ENCODE measurements at regions not wholly inside any gene's neighbourhood (a gene's known extent, or its start where the extent isn't known, plus 50 kb on each side); places are given as distances from the start of the nearest gene placed in this dataset.
"Not testable (repeated sequence)": the region's sequence is repeated elsewhere in the genome, so short reads cannot be mapped to it uniquely, and the experiment has no call there.

- Mint-ChIP-seq H3K27ac (no peak overlapping the region), H3K4me3 (no peak overlapping the region), H3K27me3 (no peaks in the 10 kb centered on the region), H3K4me1 (ENCODE audit: low read depth) (no peaks in the 10 kb centered on the region), H3K9me3 (ENCODE audit: low read depth) (no peaks in the 10 kb centered on the region), H3K36me3 (no peaks in the 10 kb centered on the region)
Measured at GRCh38 chr10:32140403-32140802, 84.2 kb upstream of the KIF5B start.

GRCh38 chr10:32139223-32140073 is 83.2 kb upstream of the KIF5B start:
- Mint-ChIP-seq H3K9me3 (ENCODE audit: low read depth) (no peaks in the 10 kb centered on the region), H3K4me1 (ENCODE audit: low read depth) (no peaks in the 10 kb centered on the region), H3K4me3 (no peak overlapping the region), H3K27me3 (no peaks in the 10 kb centered on the region), H3K36me3 (no peaks in the 10 kb centered on the region), H3K27ac (no peak overlapping the region)

DNA sequence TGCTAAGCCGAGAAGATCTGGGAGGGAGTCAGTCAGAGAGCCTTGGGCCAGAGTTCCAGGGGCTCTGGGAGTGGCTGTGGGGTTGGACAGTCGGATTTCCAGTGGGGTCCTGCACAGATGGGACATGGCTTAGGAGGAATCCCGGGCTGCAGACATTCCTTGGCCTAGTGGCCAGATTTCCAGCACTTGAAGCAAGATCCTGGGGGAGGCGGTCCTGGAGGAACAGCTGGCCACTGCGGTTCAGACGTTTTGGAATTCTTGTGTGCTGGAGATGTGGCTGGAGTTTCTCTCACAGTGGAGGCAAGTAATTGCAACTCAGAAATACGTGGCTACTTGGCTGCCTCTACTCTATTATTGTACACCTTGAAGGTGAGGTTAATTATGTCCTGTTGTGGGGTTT is 80.7 kb upstream of the KIF5B start:
- H3K27me3 Mint-ChIP-seq; H3K9me3 Mint-ChIP-seq (ENCODE audit: low read depth); H3K4me1 Mint-ChIP-seq (ENCODE audit: low read depth); H3K4me3 Mint-ChIP-seq; H3K36me3 Mint-ChIP-seq; H3K27ac Mint-ChIP-seq: not testable (repeated sequence)

GRCh38 chr10:32135796-32136195 is 79.6 kb upstream of the KIF5B start:
- not testable (repeated sequence) for H3K36me3 Mint-ChIP-seq; H3K9me3 Mint-ChIP-seq (ENCODE audit: low read depth); H3K27me3 Mint-ChIP-seq; H3K27ac Mint-ChIP-seq; H3K4me3 Mint-ChIP-seq
- peaks cover 12% of the 10 kb centered on the region for H3K4me1 Mint-ChIP-seq (ENCODE audit: low read depth)

- Mint-ChIP-seq H3K36me3 (no peaks in the 10 kb centered on the region), H3K4me1 (ENCODE audit: low read depth) (peaks cover 12% of the 10 kb centered on the region), H3K4me3 (no peak overlapping the region), H3K27me3 (no peaks in the 10 kb centered on the region), H3K9me3 (ENCODE audit: low read depth) (no peaks in the 10 kb centered on the region), H3K27ac (no peak overlapping the region)
Measured at GRCh38 chr10:32132357-32132946, 76.2 kb upstream of the KIF5B start.

GRCh38 chr10:32131388-32131787 is 75.2 kb upstream of the KIF5B start:
- peak overlapping the region; percentile 36 for H3K27ac Mint-ChIP-seq
- H3K27me3 Mint-ChIP-seq = no peaks in the 10 kb centered on the region
- no peaks in the 10 kb centered on the region for H3K9me3 Mint-ChIP-seq (ENCODE audit: low read depth)
- H3K4me1 Mint-ChIP-seq (ENCODE audit: low read depth) = peaks cover 12% of the 10 kb centered on the region
- H3K4me3 Mint-ChIP-seq = no peak overlapping the region
- H3K36me3 Mint-ChIP-seq = no peaks in the 10 kb centered on the region

GRCh38 chr10:32130788-32131187 is 74.6 kb upstream of the KIF5B start:
- no peak overlapping the region for H3K27ac Mint-ChIP-seq
- H3K4me1 Mint-ChIP-seq (ENCODE audit: low read depth) = peaks cover 12% of the 10 kb centered on the region
- H3K27me3 Mint-ChIP-seq = no peaks in the 10 kb centered on the region
- H3K9me3 Mint-ChIP-seq (ENCODE audit: low read depth) = no peaks in the 10 kb centered on the region
- H3K4me3 Mint-ChIP-seq = no peak overlapping the region
- H3K36me3 Mint-ChIP-seq = no peaks in the 10 kb centered on the region

- Mint-ChIP-seq H3K4me3 (no peak overlapping the region), H3K36me3 (peaks cover 3% of the 10 kb centered on the region), H3K9me3 (ENCODE audit: low read depth) (no peaks in the 10 kb centered on the region), H3K27me3 (no peaks in the 10 kb centered on the region), H3K27ac (peak overlapping the region; percentile 0), H3K4me1 (ENCODE audit: low read depth) (no peaks in the 10 kb centered on the region)
Measured at GRCh38 chr10:32125023-32125422, 68.8 kb upstream of the KIF5B start.

GRCh38 chr10:32123021-32123420 is 66.8 kb upstream of the KIF5B start:
- Mint-ChIP-seq H3K9me3 (ENCODE audit: low read depth) (no peaks in the 10 kb centered on the region), H3K27ac (no peak overlapping the region), H3K4me1 (ENCODE audit: low read depth) (no peaks in the 10 kb centered on the region), H3K27me3 (no peaks in the 10 kb centered on the region), H3K36me3 (peaks cover 3% of the 10 kb centered on the region), H3K4me3 (no peak overlapping the region)

DNA sequence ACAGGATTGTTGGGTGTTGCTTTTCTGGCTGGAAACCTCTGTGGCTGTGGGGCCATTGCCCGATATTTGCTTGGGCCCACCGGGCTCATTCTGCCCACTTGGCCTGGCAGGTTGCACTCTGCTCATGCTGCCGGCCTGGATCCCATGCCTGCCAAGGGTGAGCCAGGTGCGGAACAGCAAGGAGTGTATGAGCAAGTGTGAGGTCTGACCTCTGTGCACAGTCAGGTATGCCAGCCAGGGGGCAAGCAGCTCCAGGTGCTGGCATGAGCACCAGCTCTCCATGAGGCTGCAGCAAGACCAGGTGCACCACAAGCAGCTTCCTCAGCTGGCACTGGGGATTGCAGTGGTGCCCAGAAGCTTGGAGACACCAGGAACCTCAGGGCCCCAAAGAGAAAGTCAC is 65.4 kb upstream of the KIF5B start:
- Mint-ChIP-seq H3K27ac (no peak overlapping the region), H3K36me3 (peaks cover 3% of the 10 kb centered on the region), H3K4me1 (ENCODE audit: low read depth) (no peaks in the 10 kb centered on the region), H3K4me3 (no peak overlapping the region), H3K27me3 (peaks cover 3% of the 10 kb centered on the region), H3K9me3 (ENCODE audit: low read depth) (no peaks in the 10 kb centered on the region)

GRCh38 chr10:32120147-32120546 is 63.9 kb upstream of the KIF5B start:
- no peak overlapping the region for H3K27ac Mint-ChIP-seq
- no peaks in the 10 kb centered on the region for H3K9me3 Mint-ChIP-seq (ENCODE audit: low read depth)
- no peaks in the 10 kb centered on the region for H3K4me1 Mint-ChIP-seq (ENCODE audit: low read depth)
- H3K4me3 Mint-ChIP-seq = no peak overlapping the region
- H3K36me3 Mint-ChIP-seq = peaks cover 3% of the 10 kb centered on the region
- H3K27me3 Mint-ChIP-seq = peaks cover 9% of the 10 kb centered on the region

DNA sequence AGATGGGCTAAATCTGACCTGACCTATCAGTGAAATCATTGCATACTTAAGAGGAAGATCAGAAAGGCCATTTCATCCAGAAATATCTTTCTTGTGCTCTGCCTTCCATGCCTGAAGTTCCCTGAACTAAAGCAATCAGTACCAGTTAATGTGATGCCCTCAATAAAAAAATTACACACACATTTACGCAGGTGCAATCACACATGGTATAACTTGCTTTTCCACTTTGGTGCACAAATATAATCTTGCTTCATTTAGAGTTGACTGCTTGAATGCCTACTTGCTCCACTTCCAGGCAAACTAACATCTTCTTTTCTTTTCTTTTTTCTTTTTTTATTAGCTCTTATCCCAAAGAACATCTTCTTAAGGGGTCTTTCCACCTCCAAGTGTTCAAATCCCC is 58.3 kb upstream of the KIF5B start:
- Mint-ChIP-seq H3K27ac (no peak overlapping the region), H3K4me3 (no peak overlapping the region), H3K4me1 (ENCODE audit: low read depth) (no peaks in the 10 kb centered on the region), H3K9me3 (ENCODE audit: low read depth) (no peaks in the 10 kb centered on the region), H3K36me3 (no peaks in the 10 kb centered on the region), H3K27me3 (peaks cover 9% of the 10 kb centered on the region)

GRCh38 chr10:32112055-32112454 is 55.8 kb upstream of the KIF5B start:
- no peaks in the 10 kb centered on the region for H3K36me3 Mint-ChIP-seq
- H3K27me3 Mint-ChIP-seq = peaks cover 9% of the 10 kb centered on the region
- no peaks in the 10 kb centered on the region for H3K9me3 Mint-ChIP-seq (ENCODE audit: low read depth)
- no peaks in the 10 kb centered on the region for H3K4me1 Mint-ChIP-seq (ENCODE audit: low read depth)
- H3K27ac Mint-ChIP-seq = no peak overlapping the region
- no peak overlapping the region for H3K4me3 Mint-ChIP-seq

DNA sequence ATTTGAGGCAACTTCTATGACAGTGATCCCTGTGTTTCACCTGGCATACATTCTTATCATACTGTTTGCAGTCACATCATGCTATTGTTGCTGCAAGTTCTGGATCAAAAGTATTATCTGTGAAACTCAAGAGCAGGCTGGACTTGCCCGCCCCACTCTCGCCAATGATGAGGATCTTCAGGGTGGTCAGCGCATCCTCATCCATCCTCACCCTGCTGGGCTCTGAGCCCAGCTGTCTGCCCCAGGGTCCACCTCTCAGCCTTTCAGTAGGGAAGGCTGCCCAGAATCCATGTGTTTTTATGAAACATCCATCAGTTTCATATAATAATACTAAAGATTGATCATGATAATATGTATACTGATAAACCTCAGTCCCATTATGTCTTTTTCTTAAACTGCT is 55.4 kb upstream of the KIF5B start:
- Mint-ChIP-seq H3K9me3 (ENCODE audit: low read depth) (no peaks in the 10 kb centered on the region), H3K27me3 (peaks cover 6% of the 10 kb centered on the region), H3K4me1 (ENCODE audit: low read depth) (no peaks in the 10 kb centered on the region), H3K27ac (no peak overlapping the region), H3K4me3 (no peak overlapping the region), H3K36me3 (no peaks in the 10 kb centered on the region)

DNA sequence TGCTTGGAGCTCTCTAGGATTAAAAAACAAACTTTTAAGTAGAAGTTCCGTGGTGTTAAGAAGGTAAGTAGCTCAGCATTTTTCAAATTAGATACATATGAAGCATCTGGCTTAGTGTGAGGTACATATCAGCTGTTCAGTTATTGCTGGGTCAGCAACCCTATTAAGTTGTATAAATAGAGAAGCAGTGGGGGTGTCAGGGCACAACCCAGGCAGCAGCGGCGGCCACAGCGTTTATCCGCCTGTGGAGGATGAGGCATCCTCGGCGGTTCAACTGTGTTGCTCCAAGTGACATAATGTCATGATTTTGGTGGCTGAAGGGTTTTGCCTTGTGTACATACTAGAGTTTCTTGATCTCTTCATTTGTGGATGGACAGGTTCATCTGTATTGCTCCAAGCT is 54.6 kb upstream of the KIF5B start:
- H3K4me1 Mint-ChIP-seq (ENCODE audit: low read depth) = no peaks in the 10 kb centered on the region
- H3K36me3 Mint-ChIP-seq = no peaks in the 10 kb centered on the region
- no peak overlapping the region for H3K27ac Mint-ChIP-seq
- H3K4me3 Mint-ChIP-seq = no peak overlapping the region
- H3K9me3 Mint-ChIP-seq (ENCODE audit: low read depth) = no peaks in the 10 kb centered on the region
- H3K27me3 Mint-ChIP-seq = peaks cover 3% of the 10 kb centered on the region

- no peaks in the 10 kb centered on the region for H3K4me1 Mint-ChIP-seq (ENCODE audit: low read depth)
- no peaks in the 10 kb centered on the region for H3K9me3 Mint-ChIP-seq (ENCODE audit: low read depth)
- no peak overlapping the region for H3K4me3 Mint-ChIP-seq
- H3K27me3 Mint-ChIP-seq = no peaks in the 10 kb centered on the region
- H3K27ac Mint-ChIP-seq = no peak overlapping the region
- no peaks in the 10 kb centered on the region for H3K36me3 Mint-ChIP-seq
Measured at GRCh38 chr10:32109603-32110002, 53.4 kb upstream of the KIF5B start.

All from activated naive CD8-positive, alpha-beta T cell (primary cell).